Peyer's patch (tissue), 4 donors: ENCODE measurements at regions not wholly inside any gene's neighbourhood (a gene's known extent, or its start where the extent isn't known, plus 50 kb on each side); places are given as distances from the start of the nearest gene placed in this dataset.

Experiments
- CTCF ChIP-seq, 6 experiments: fragments of 450-650 bp in 4 of 6; fragments of 200-600 bp in 2 of 6; sonication (generic) in 1 of 6; IDR thresholded peaks; one replicate each; pipeline ENCODE4 v1.5.1; 2017 to 2019; ENCODE audit warnings: antibody characterized with exemption in 6 of 6, mild to moderate bottlenecking in 3 of 6, moderate library complexity in 1 of 6
- POLR2A ChIP-seq, 2 donors: fragments of 450-650 bp; IDR thresholded peaks; one replicate each; pipeline ENCODE4 v1.5.1; 2017; ENCODE audit warnings: antibody characterized with exemption in 2 of 2, mild to moderate bottlenecking in 2 of 2, moderate library complexity in 2 of 2

- TF ChIP-seq CTCF (IDR thresholded peaks at IDR 0.05) (no peak), POLR2A (IDR thresholded peaks at IDR 0.05) (no peak)
Observed at GRCh38 chr3:75220932-75221331, 443.2 kb upstream of the FRG2C start.
